PC-3 (cell line): ENCODE measurements at regions not wholly inside any gene's neighbourhood (a gene's known extent, or its start where the extent isn't known, plus 50 kb on each side); places are given as distances from the start of the nearest gene placed in this dataset.

Experiments
- ATAC-seq: fragments of 200-7000 bp; cut with Tn5 transposase; 2 replicates; pipeline ENCODE4 v1.9.1; 2020; ENCODE audit warnings: mild to moderate bottlenecking, moderate library complexity
- BruUV-seq: library from RNA; stranded (reverse); fragments of 400-500 nt; replicated peaks from 2 replicates; lab custom pipeline; 2021; lab: Mats Ljungman, UMichigan
- CTCF ChIA-PET: fragments of 300-600 bp; sonication (Branson Sonifier 250); formaldehyde crosslinking; loops from one replicate; lab custom pipeline; 2022; ENCODE audit warnings: antibody characterized with exemption; lab: Charles Lee
- POLR2A ChIA-PET: fragments of 300-600 bp; sonication (Branson Sonifier 250); formaldehyde crosslinking; loops from one replicate; lab custom pipeline; 2022; ENCODE audit warnings: antibody characterized with exemption; ENCODE audit not compliant: unreplicated experiment; lab: Charles Lee
- DNase-seq: peaks from one replicate; pipeline ENCODE4 v3.0.0-alpha.2; 2015
- H2AFZ ChIP-seq: fragments of 300-600 bp; sonication (generic); 2 replicates; pipeline ENCODE4 v1.6.0; 2016; ENCODE audit warnings: antibody characterized with exemption, low read length
- H3F3A ChIP-seq: fragments of 300-600 bp; sonication (generic); one replicate; pipeline ENCODE4 v1.6.0; 2017; ENCODE audit warnings: antibody characterized with exemption, low read length, control low read depth, mild to moderate bottlenecking; ENCODE audit not compliant: unreplicated experiment
- H3K27ac ChIP-seq: fragments of 300-600 bp; sonication (generic); 2 replicates; pipeline ENCODE4 v1.5.1; 2016; ENCODE audit warnings: mild to moderate bottlenecking, low read length
- H3K27me3 ChIP-seq: fragments of 300-600 bp; sonication (generic); 2 replicates; pipeline ENCODE4 v1.6.1; 2016; ENCODE audit warnings: low read length, mixed read lengths
- H3K36me3 ChIP-seq: fragments of 300-600 bp; sonication (generic); 2 replicates; pipeline ENCODE4 v1.6.1; 2016; ENCODE audit warnings: low read depth, mixed run types, low read length, mixed read lengths
- H3K4me1 ChIP-seq: fragments of 300-600 bp; sonication (generic); 2 replicates; pipeline ENCODE4 v1.5.1; 2016; ENCODE audit warnings: low read length; ENCODE audit not compliant: insufficient read depth
- H3K4me2 ChIP-seq: fragments of 300-600 bp; sonication (generic); 2 replicates; pipeline ENCODE4 v1.6.0; 2016; ENCODE audit warnings: low read length
- H3K4me3 ChIP-seq: fragments of 300-600 bp; sonication (generic); 2 replicates; pipeline ENCODE4 v1.5.1; 2016; ENCODE audit warnings: mild to moderate bottlenecking, low read length, mixed read lengths
- H3K79me2 ChIP-seq: fragments of 300-600 bp; sonication (generic); 2 replicates; pipeline ENCODE4 v1.6.1; 2017; ENCODE audit warnings: low read length, mixed read lengths
- H3K9ac ChIP-seq: fragments of 300-600 bp; sonication (generic); 2 replicates; pipeline ENCODE4 v1.6.0; 2016; ENCODE audit warnings: mild to moderate bottlenecking, low read length
- H3K9me2 ChIP-seq: fragments of 300-600 bp; sonication (generic); replicated peaks from 2 replicates; pipeline ENCODE4 v1.6.1; 2016; ENCODE audit warnings: mixed run types, low read length, mixed read lengths
- H3K9me3 ChIP-seq: fragments of 300-600 bp; sonication (generic); 2 replicates; pipeline ENCODE4 v1.6.1; 2016; ENCODE audit warnings: low read length, mixed read lengths
- H4K20me1 ChIP-seq: fragments of 300-600 bp; sonication (generic); 2 replicates; pipeline ENCODE4 v1.6.1; 2016; ENCODE audit warnings: low read length, mixed read lengths
- EZH2 ChIP-seq: fragments of 300-600 bp; sonication (generic); IDR thresholded peaks from one replicate; pipeline ENCODE4 v1.6.1; 2017; ENCODE audit warnings: antibody characterized with exemption, mild to moderate bottlenecking, low read length; ENCODE audit not compliant: unreplicated experiment
- EZH2phosphoT487 ChIP-seq: fragments of 300-600 bp; sonication (generic); IDR thresholded peaks from 2 replicates; pipeline ENCODE4 v1.6.1; 2018; ENCODE audit warnings: mild to moderate bottlenecking, antibody characterized with exemption, low read length, borderline replicate concordance
- intact Hi-C: fragments of 100-400 bp; cut with micrococcal nuclease; formaldehyde crosslinking; loops from 2 replicates; pipeline ENCODE4 v1.9.0; 2023
- TF ChIP-seq, protein P1 (sequence below): fragments of 300-600 bp; sonication (generic); conservative IDR thresholded peaks from 2 replicates; pipeline ENCODE4 v1.5.1; 2017; ENCODE audit warnings: antibody characterized with exemption, low read depth, mild to moderate bottlenecking, low read length

DNA sequence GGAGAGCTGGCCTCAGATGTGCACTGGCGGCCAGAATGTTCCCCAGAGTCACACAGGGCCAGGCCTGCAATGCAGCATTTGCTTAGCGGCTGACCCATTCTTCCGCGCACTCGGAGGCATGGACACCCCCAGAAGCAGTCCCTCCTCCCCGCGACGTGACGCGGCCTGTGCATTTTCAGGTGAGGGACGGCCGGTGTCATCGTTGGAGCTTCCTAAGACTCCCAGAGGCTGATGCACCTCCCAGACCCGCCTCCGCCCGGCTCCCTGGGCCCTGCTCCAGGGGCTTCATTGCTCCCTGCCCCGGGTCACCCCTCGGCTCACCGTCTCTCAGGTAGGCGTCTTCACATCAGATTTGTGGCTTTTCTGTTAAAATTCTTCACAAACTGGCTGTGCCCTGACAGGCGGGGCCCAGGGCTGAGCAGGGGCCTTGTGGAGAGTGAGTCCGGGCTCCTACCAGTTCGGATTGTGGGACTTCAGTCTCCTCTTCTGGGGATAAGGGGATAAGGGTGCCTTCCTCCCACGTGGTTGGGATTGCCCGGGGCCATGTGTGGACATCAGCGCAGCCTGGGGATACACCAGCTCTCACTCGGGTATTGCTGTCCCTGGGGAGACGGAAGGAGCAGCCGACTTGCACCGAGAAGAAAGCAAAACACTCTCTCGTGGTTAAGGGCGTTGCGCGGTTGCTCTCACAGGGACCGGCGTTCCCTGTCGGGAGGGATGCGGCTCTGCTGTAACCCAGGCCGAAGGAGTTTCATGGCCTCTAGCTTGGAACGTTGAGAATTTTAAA, 249.1 kb downstream of the ADGRD1 start:
- TF ChIP-seq, protein P1, sequence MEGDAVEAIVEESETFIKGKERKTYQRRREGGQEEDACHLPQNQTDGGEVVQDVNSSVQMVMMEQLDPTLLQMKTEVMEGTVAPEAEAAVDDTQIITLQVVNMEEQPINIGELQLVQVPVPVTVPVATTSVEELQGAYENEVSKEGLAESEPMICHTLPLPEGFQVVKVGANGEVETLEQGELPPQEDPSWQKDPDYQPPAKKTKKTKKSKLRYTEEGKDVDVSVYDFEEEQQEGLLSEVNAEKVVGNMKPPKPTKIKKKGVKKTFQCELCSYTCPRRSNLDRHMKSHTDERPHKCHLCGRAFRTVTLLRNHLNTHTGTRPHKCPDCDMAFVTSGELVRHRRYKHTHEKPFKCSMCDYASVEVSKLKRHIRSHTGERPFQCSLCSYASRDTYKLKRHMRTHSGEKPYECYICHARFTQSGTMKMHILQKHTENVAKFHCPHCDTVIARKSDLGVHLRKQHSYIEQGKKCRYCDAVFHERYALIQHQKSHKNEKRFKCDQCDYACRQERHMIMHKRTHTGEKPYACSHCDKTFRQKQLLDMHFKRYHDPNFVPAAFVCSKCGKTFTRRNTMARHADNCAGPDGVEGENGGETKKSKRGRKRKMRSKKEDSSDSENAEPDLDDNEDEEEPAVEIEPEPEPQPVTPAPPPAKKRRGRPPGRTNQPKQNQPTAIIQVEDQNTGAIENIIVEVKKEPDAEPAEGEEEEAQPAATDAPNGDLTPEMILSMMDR = no peak
- TF ChIP-seq EZH2 (no peak), EZH2phosphoT487 (no peak)
- intact Hi-C loops = no loop called here
- Histone ChIP-seq H3K4me2 (no peak overlapping the region), H2AFZ (no peak overlapping the region), H3K27ac (no peak overlapping the region), H4K20me1 (no peaks in the 10 kb centered on the region), H3K36me3 (no peaks in the 10 kb centered on the region), H3K4me3 (no peak overlapping the region), H3K27me3 (peaks cover 36% of the 10 kb centered on the region), H3K9me2 (no peaks in the 10 kb centered on the region), H3K79me2 (no peaks in the 10 kb centered on the region), H3F3A (no peaks in the 10 kb centered on the region), H3K4me1 (no peaks in the 10 kb centered on the region), H3K9ac (no peak overlapping the region), H3K9me3 (no peaks in the 10 kb centered on the region)
- DNase-seq = no peak
- ChIA-PET POLR2A (no interaction called here), CTCF (no interaction called here)
- no peak for ATAC-seq
- no TSS peak for BruUV-seq

DNA sequence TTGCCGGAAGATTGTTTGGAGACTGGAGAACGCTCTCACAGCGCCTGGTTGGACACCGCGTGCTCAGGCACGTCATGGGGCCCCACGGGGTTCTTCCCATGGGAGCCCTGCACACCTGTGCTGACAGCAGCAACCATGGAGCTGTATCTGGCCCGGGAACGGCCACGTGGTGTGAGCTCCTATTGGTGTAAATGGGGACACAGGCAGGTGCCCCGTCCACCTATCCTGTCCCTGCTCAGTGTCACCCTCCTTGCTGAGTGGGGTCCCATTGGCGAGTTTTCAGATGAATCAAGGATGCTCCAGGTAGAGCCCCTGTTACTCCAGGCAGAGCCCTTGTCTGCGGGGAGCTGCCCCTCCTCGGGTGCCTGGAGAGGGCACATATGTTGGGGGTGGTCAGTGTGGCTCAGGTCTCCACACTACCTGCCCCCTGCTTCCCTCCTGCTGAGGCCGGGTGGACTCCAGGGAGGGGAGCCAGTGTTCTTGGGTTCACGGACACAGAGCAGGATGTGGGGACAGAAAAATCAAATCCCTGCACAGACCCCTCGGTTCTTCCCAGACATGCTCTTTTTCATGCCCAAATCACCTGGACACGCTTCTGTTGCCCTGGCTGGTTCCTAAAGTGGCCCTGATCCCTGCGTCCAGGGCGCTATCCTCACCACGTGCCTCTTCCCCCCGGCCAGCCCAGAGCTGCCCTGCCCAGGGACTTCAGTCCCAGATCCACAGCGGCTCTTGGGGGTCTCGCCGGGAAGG, 250.1 kb downstream of the ADGRD1 start:
- H3K27me3 ChIP-seq = peaks cover 41% of the 10 kb centered on the region
- no peaks in the 10 kb centered on the region for H3K4me1 ChIP-seq
- no peaks in the 10 kb centered on the region for H3K9me3 ChIP-seq
- BruUV-seq = no TSS peak
- DNase-seq (no peak), ATAC-seq (no peak)
- H3K4me2 ChIP-seq = no peak overlapping the region
- H3K27ac ChIP-seq = no peak overlapping the region
- no peak overlapping the region for H3K4me3 ChIP-seq
- no peak overlapping the region for H3K9ac ChIP-seq
- H2AFZ ChIP-seq = no peak overlapping the region
- TF ChIP-seq EZH2 = no peak
- TF ChIP-seq EZH2phosphoT487 = no peak
- TF ChIP-seq, protein P1 = no peak
- H4K20me1 ChIP-seq = no peaks in the 10 kb centered on the region
- no peaks in the 10 kb centered on the region for H3K36me3 ChIP-seq
- H3K9me2 ChIP-seq = no peaks in the 10 kb centered on the region
- intact Hi-C loops = no loop called here
- CTCF ChIA-PET = no interaction called here
- no peaks in the 10 kb centered on the region for H3F3A ChIP-seq
- H3K79me2 ChIP-seq = no peaks in the 10 kb centered on the region
- POLR2A ChIA-PET = no interaction called here
